ENCODE measurements at regions not wholly inside any gene's neighbourhood (a gene's known extent, or its start where the extent isn't known, plus 50 kb on each side); places are given as distances from the start of the nearest gene placed in this dataset.

DNA sequence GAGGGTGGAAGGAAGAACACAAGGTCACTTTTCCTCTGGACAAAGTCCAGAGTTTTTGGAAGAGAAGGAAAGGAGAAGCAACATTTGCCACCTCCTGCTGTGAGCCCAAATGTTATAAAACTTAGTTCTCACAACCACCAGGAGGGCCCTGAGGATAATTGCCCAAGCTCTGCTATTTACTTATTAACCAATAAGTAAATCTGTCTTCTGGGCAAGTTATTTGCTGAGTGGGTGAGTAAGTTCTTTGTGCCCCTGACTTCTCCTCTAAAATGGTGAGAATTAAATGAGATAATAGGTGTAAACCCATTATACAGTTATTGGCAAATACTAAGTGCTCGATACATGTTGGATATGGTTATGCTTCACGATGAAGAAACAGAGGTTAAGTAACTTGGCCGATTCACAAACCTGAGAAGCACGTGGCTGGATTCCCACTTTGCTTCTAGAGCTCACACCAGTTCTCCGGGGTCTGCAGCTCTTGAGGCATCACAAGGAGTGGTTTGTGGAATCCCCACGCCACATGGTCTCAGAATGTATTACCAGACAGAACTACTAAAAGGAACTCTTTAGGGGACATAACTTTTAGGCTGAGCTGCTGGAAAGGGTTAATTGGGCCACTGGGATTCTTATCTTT is 164.1 kb downstream of the MYCN start:
- H3K79me2 ChIP-seq (ENCODE audit: insufficient read depth, low read length), result no peaks in the 10 kb centered on the region
- H2AFZ ChIP-seq (ENCODE audit: low read depth, low read length, severe bottlenecking), result no peak overlapping the region
- no peak overlapping the region for H3K4me3 ChIP-seq (ENCODE audit: insufficient read depth, low read length, poor library complexity, severe bottlenecking)
- H3K9ac ChIP-seq (ENCODE audit: low read length), result no peak overlapping the region
- H3K9me2 ChIP-seq (replicated peaks; ENCODE audit: insufficient read depth, low read length), result no peaks in the 10 kb centered on the region
- no peaks in the 10 kb centered on the region for H4K20me1 ChIP-seq (ENCODE audit: low read depth, low read length)
- H3K36me3 ChIP-seq (ENCODE audit: low read length), result no peaks in the 10 kb centered on the region
- no peaks in the 10 kb centered on the region for H3K9me3 ChIP-seq (ENCODE audit: insufficient read depth, low read length)
- no peak overlapping the region for H3K4me2 ChIP-seq (ENCODE audit: low read depth, low read length, poor library complexity, severe bottlenecking)
- no peak overlapping the region for H3K27ac ChIP-seq (ENCODE audit: low read depth, low read length)
- no peak for TF ChIP-seq EZH2phosphoT487 (conservative IDR thresholded peaks at IDR 0.05; ENCODE audit: low read length)
- TF ChIP-seq, protein P1, sequence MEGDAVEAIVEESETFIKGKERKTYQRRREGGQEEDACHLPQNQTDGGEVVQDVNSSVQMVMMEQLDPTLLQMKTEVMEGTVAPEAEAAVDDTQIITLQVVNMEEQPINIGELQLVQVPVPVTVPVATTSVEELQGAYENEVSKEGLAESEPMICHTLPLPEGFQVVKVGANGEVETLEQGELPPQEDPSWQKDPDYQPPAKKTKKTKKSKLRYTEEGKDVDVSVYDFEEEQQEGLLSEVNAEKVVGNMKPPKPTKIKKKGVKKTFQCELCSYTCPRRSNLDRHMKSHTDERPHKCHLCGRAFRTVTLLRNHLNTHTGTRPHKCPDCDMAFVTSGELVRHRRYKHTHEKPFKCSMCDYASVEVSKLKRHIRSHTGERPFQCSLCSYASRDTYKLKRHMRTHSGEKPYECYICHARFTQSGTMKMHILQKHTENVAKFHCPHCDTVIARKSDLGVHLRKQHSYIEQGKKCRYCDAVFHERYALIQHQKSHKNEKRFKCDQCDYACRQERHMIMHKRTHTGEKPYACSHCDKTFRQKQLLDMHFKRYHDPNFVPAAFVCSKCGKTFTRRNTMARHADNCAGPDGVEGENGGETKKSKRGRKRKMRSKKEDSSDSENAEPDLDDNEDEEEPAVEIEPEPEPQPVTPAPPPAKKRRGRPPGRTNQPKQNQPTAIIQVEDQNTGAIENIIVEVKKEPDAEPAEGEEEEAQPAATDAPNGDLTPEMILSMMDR (IDR thresholded peaks at IDR 0.05; ENCODE audit: insufficient read depth, low read length, poor library complexity, severe bottlenecking), result no peak
- H3F3A ChIP-seq (ENCODE audit: insufficient read depth), result no peaks in the 10 kb centered on the region
- no peaks in the 10 kb centered on the region for H3K27me3 ChIP-seq (ENCODE audit: low read length)

DNA sequence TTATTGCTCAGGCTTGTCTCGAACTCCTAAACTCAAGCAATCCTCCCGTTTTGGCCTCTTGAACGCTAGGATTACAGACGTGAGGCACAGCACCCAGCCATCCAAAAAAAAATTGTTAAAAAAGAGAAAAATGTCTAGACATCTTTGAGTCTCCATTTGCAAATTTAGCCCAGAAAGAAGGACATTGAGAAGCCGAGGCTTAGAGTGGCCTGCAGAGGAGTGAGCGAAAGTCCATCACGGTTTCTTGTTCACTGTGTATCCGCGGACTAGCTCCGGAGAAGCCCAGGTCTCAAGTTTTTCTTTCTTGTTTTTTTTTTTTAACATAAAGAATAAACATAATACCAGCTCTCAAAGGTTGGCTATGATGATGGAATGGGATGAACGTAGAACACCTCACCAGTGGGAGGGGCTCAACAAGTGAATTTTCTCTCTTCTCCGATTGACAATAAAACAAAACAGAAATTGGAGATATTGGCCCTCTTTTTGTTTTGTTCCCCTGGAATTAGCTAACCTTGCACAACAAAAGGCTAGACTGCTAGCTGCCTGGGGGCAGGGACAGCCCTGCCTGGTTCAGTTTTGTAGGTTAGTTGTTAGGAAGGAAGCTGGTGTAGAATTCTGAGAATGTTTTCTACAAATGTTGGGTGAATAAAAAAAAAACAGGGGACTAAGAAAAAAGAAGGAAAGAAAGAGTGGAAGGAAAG is 163.4 kb downstream of the MYCN start:
- Histone ChIP-seq H3K4me3 (ENCODE audit: insufficient read depth, low read length, poor library complexity, severe bottlenecking) (no peak overlapping the region), H3K27me3 (ENCODE audit: low read length) (no peaks in the 10 kb centered on the region), H3K4me2 (ENCODE audit: low read depth, low read length, poor library complexity, severe bottlenecking) (no peak overlapping the region), H3K79me2 (ENCODE audit: insufficient read depth, low read length) (no peaks in the 10 kb centered on the region), H3K9me2 (replicated peaks; ENCODE audit: insufficient read depth, low read length) (no peaks in the 10 kb centered on the region), H3K9ac (ENCODE audit: low read length) (no peak overlapping the region), H3K27ac (ENCODE audit: low read depth, low read length) (no peak overlapping the region), H3K36me3 (ENCODE audit: low read length) (no peaks in the 10 kb centered on the region), H4K20me1 (ENCODE audit: low read depth, low read length) (no peaks in the 10 kb centered on the region), H2AFZ (ENCODE audit: low read depth, low read length, severe bottlenecking) (no peak overlapping the region), H3F3A (ENCODE audit: insufficient read depth) (no peaks in the 10 kb centered on the region), H3K9me3 (ENCODE audit: insufficient read depth, low read length) (no peaks in the 10 kb centered on the region)
- TF ChIP-seq, protein P1 (IDR thresholded peaks at IDR 0.05; ENCODE audit: insufficient read depth, low read length, poor library complexity, severe bottlenecking), result no peak
- TF ChIP-seq EZH2phosphoT487 (conservative IDR thresholded peaks at IDR 0.05; ENCODE audit: low read length), result no peak

DNA sequence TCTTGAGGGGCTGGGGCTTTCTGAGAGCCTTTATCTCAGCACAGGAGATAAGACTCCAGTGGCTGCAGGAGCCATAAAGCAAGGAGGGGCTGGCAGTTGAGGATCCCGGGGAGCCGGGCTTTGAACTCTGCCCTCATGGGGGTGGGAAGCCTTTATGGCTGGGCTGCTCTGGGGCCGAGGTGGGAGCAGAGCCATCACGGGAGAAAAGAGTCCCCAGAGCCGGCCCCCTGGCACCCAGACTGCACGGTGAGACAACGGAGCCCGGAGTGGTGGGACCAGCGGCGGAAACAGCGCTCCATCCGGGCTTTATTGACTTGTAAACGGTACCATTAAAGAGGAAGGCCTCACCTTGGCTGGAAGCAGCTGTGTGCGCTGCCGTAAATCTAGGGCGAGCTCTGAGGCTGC is 162.6 kb downstream of the MYCN start:
- no peak for TF ChIP-seq EZH2phosphoT487 (conservative IDR thresholded peaks at IDR 0.05; ENCODE audit: low read length)
- TF ChIP-seq, protein P1 (IDR thresholded peaks at IDR 0.05; ENCODE audit: insufficient read depth, low read length, poor library complexity, severe bottlenecking), result no peak
- H3K9ac ChIP-seq (ENCODE audit: low read length), result no peak overlapping the region
- H3F3A ChIP-seq (ENCODE audit: insufficient read depth), result no peaks in the 10 kb centered on the region

More for the DNA sequence above, 162.6 kb downstream of the MYCN start:
- Histone ChIP-seq H3K4me3 (ENCODE audit: insufficient read depth, low read length, poor library complexity, severe bottlenecking) (no peak overlapping the region), H3K79me2 (ENCODE audit: insufficient read depth, low read length) (no peaks in the 10 kb centered on the region), H3K36me3 (ENCODE audit: low read length) (no peaks in the 10 kb centered on the region), H3K9me2 (replicated peaks; ENCODE audit: insufficient read depth, low read length) (no peaks in the 10 kb centered on the region), H4K20me1 (ENCODE audit: low read depth, low read length) (no peaks in the 10 kb centered on the region), H3K27me3 (ENCODE audit: low read length) (no peaks in the 10 kb centered on the region), H2AFZ (ENCODE audit: low read depth, low read length, severe bottlenecking) (no peak overlapping the region), H3K4me2 (ENCODE audit: low read depth, low read length, poor library complexity, severe bottlenecking) (no peak overlapping the region), H3K9me3 (ENCODE audit: insufficient read depth, low read length) (no peaks in the 10 kb centered on the region), H3K27ac (ENCODE audit: low read depth, low read length) (no peak overlapping the region)
